Kidney epithelial cell (primary cell): ENCODE measurements at regions not wholly inside any gene's neighbourhood (a gene's known extent, or its start where the extent isn't known, plus 50 kb on each side); places are given as distances from the start of the nearest gene placed in this dataset.

Source experiments
- DNase-seq: peaks from one replicate; pipeline ENCODE4 v3.0.0-alpha.2; 2010; ENCODE audit warnings: low read depth
- H3K27me3 ChIP-seq: 2 replicates; pipeline ENCODE4 v1.6.0; 2011; ENCODE audit warnings: low read length; ENCODE audit not compliant: control insufficient read depth, insufficient read depth
- H3K36me3 ChIP-seq: 2 replicates; pipeline ENCODE4 v1.5.1; 2011; ENCODE audit warnings: low read length; ENCODE audit not compliant: control insufficient read depth, insufficient read depth
- H3K4me3 ChIP-seq: 2 replicates; pipeline ENCODE4 v1.5.1; 2011; ENCODE audit warnings: low read depth, mild to moderate bottlenecking, control low read depth, low read length
- TF ChIP-seq, protein P1 (sequence below): IDR thresholded peaks from 2 replicates; pipeline ENCODE4 v1.5.1; 2011; ENCODE audit warnings: mild to moderate bottlenecking, moderate library complexity, low read length, control low read depth, inconsistent platforms; ENCODE audit not compliant: insufficient read depth, poor library complexity, severe bottlenecking

GRCh38 chr4:17296921-17297890 is 214.7 kb downstream of the QDPR start:
- Histone ChIP-seq H3K4me3 (no peak overlapping the region), H3K36me3 (no peaks in the 10 kb centered on the region), H3K27me3 (no peaks in the 10 kb centered on the region)
- TF ChIP-seq, protein P1, sequence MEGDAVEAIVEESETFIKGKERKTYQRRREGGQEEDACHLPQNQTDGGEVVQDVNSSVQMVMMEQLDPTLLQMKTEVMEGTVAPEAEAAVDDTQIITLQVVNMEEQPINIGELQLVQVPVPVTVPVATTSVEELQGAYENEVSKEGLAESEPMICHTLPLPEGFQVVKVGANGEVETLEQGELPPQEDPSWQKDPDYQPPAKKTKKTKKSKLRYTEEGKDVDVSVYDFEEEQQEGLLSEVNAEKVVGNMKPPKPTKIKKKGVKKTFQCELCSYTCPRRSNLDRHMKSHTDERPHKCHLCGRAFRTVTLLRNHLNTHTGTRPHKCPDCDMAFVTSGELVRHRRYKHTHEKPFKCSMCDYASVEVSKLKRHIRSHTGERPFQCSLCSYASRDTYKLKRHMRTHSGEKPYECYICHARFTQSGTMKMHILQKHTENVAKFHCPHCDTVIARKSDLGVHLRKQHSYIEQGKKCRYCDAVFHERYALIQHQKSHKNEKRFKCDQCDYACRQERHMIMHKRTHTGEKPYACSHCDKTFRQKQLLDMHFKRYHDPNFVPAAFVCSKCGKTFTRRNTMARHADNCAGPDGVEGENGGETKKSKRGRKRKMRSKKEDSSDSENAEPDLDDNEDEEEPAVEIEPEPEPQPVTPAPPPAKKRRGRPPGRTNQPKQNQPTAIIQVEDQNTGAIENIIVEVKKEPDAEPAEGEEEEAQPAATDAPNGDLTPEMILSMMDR: no peak
- no peak for DNase-seq

- no peak overlapping the region for H3K4me3 ChIP-seq
- H3K27me3 ChIP-seq: no peaks in the 10 kb centered on the region
- TF ChIP-seq, protein P1: no peak
- no peaks in the 10 kb centered on the region for H3K36me3 ChIP-seq
- DNase-seq: no peak
These were observed 218.0 kb downstream of the QDPR start for GRCh38 chr4:17293901-17294300.

DNA sequence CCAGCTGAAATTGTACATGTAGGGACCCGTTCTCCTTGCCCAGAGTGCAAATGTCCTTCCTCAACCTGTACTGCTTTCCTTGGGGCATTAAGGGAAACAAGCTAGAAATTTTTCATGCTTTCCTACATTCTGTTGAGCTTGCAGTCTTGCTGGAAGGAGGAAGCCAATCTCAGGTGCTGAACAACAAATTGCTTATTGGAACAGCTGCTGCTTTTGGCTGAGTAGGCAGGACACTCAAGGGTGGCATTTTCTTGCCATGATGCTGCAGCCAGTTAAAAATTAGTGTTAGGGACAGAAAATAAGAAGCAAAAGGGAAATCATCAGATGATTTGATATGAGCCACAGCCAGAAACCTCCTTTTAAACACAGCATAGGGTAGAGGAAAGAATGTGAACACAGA is 223.7 kb downstream of the QDPR start:
- Histone ChIP-seq H3K36me3 (no peaks in the 10 kb centered on the region), H3K27me3 (no peaks in the 10 kb centered on the region), H3K4me3 (no peak overlapping the region)
- no peak for DNase-seq
- TF ChIP-seq, protein P1: no peak

DNA sequence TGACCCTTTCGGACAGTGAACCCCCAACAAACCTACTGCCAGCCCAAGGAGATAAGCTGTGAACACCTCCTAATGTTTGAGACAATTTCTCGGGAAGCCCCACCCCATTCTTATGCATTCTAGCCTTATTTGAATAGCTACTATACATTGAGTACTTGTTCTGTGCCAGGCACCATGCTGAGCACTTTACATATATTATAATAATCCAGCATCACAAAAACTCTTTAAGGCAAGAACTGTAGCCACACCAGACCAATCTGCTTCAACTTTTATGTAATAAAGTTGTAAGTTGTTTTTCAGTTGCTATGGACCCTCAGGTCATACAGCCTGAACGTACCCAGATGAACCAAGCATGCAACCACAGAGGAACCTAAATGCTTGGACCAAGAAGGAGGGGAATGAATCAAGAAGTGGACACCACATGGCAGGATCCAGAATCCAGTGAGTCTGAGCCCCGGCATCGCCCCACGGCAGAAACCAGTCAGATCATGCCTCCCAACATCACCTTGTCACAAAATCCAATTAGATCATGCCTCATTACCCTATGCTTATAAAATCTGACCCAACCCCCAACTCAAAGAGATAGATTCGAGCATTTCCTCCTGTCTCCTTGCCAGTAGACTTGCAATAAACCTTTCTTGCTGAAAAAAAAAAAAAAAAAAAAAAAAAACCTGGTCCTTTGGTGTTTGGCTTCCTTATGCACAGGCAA is 225.0 kb downstream of the QDPR start:
- no peak for DNase-seq
- TF ChIP-seq, protein P1: no peak
- Histone ChIP-seq H3K27me3 (no peaks in the 10 kb centered on the region), H3K4me3 (no peak overlapping the region), H3K36me3 (no peaks in the 10 kb centered on the region)

DNA sequence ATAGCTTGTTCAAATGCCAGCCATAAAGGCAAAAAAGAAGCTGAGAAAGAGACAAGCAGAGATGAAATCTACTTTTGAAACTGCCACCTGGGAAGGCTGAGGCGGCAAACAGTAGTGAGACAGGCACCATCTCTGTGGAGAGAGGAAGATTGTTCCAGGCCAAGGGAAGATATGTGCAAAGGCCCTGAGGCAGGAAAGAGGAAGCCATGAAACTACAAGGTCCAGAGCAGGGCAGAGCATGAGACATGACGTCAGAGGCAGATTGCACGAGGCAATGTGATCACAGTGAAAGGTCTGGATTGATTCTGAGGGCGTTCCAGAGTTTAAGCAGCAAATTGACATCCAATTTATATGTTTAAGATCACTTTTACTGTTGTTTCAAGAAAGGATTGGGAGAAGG is 226.1 kb downstream of the QDPR start:
- TF ChIP-seq, protein P1: no peak
- H3K36me3 ChIP-seq: no peaks in the 10 kb centered on the region
- no peaks in the 10 kb centered on the region for H3K27me3 ChIP-seq
- no peak for DNase-seq
- no peak overlapping the region for H3K4me3 ChIP-seq
